LNCaP clone FGC (cell line): ENCODE measurements at regions not wholly inside any gene's neighbourhood (a gene's known extent, or its start where the extent isn't known, plus 50 kb on each side); places are given as distances from the start of the nearest gene placed in this dataset.

Experiments
- DNase-seq: peaks from one replicate; pipeline ENCODE4 v3.0.0-alpha.2; 2011; ENCODE audit warnings: low read depth
- H3K4me3 ChIP-seq: 2 replicates; pipeline ENCODE4 v1.5.1; 2011; ENCODE audit warnings: mild to moderate bottlenecking, low read depth, low read length, control low read depth
- TF ChIP-seq, protein P1 (sequence below): IDR thresholded peaks from 2 replicates; pipeline ENCODE4 v1.5.1; 2012; ENCODE audit warnings: mild to moderate bottlenecking; ENCODE audit not compliant: control insufficient read depth, insufficient read depth; ENCODE audit errors: extremely low read depth

DNA sequence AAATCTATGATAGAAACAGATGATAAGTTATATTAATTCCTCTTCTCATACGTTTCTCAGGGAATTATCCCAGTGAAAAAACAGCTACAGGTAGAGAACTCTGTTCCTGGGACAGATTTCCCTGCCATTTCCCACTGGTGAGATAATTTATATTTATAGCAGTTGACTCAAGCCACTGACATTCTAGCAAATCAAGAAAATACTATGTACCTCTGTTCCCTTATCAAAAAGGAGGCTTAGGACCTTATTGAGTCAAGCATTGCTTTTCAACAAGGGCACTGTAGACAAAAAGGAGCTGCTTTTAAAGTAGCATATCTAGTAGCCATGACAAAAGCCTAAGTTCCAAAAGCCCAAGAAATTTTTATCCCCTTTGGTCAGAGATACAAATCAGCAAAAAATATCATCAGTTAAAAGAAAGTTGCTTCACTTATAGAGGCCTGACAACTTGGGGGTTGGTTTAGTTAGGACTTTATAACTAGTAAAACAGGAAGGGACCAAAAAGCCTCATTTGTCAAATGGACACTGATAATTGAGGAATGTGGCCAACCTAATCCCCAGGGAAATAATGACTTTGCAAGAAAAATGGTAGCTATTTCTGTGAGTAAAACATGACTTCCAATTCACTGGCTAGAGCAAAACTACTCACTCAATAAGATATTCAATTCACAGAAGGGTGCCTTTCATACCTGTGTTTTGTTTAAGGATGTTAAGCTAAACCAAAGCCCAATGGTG is 652.5 kb downstream of the SLITRK1 start:
- no peak for DNase-seq

DNA sequence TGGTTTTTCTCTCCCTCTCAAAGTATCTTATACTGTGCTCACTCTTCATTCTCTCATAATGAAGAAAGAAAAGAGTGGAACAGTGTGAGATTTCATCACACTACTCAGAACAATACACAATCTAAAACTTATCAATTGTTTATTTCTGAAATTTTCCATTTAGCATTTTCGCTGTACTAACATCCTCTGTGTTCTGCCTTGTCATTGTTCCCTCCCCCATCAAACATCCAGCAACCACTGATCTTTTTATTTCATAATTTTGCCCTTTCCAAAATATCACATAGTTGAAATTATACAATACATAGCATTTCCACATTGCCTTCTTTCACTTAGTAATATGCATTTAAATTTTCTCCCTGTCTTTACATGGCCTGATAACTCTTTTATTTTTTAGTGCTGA is 658.7 kb downstream of the SLITRK1 start:
- DNase-seq, result no peak
- TF ChIP-seq, protein P1, sequence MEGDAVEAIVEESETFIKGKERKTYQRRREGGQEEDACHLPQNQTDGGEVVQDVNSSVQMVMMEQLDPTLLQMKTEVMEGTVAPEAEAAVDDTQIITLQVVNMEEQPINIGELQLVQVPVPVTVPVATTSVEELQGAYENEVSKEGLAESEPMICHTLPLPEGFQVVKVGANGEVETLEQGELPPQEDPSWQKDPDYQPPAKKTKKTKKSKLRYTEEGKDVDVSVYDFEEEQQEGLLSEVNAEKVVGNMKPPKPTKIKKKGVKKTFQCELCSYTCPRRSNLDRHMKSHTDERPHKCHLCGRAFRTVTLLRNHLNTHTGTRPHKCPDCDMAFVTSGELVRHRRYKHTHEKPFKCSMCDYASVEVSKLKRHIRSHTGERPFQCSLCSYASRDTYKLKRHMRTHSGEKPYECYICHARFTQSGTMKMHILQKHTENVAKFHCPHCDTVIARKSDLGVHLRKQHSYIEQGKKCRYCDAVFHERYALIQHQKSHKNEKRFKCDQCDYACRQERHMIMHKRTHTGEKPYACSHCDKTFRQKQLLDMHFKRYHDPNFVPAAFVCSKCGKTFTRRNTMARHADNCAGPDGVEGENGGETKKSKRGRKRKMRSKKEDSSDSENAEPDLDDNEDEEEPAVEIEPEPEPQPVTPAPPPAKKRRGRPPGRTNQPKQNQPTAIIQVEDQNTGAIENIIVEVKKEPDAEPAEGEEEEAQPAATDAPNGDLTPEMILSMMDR, result no peak
- H3K4me3 ChIP-seq, result no peak overlapping the region

More for the DNA sequence above, 652.5 kb downstream of the SLITRK1 start:
- TF ChIP-seq, protein P1, result no peak
- H3K4me3 ChIP-seq, result no peak overlapping the region

DNA sequence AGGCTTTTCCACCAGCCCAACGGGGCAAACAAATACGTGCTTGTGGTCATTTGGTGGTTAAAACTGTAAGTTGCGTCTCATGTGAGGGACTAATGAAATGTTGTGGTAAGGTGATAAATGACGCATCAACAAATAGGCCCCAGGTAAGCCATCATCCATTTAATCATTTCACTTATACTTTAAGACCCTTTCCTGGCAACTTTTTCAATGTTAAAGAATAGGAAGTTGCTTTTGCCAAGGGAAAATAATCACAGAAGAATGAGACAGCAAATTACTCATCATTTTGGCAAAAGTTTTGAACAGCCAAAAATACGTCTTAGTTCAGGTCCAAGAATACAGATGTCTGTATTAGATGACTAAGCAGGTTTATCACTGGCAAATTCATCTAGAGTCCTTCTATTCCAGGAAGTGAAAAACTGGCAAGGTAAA is 660.4 kb downstream of the SLITRK1 start:
- DNase-seq, result no peak
- TF ChIP-seq, protein P1, result no peak
- H3K4me3 ChIP-seq, result no peak overlapping the region

DNA sequence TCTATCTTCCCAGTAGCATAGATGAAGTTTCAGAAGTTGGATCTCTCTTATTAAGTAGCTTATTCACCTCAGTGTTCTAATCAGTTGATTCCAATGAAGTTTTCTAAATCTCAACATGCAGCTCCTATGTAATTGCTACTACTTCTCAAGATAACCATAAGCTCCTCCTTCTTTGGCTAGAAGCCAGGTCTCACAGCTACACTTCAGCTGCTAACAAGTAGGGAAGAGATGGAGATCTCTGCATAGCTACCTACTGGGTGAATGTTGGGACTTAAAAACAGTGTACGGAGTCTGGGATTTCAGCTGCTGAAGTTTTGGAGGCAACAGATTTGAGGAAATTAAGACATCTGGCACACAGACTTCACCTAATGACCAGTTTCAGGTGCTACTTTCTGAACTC is 661.0 kb downstream of the SLITRK1 start:
- no peak overlapping the region for H3K4me3 ChIP-seq
- DNase-seq, result no peak
- TF ChIP-seq, protein P1, result no peak

DNA sequence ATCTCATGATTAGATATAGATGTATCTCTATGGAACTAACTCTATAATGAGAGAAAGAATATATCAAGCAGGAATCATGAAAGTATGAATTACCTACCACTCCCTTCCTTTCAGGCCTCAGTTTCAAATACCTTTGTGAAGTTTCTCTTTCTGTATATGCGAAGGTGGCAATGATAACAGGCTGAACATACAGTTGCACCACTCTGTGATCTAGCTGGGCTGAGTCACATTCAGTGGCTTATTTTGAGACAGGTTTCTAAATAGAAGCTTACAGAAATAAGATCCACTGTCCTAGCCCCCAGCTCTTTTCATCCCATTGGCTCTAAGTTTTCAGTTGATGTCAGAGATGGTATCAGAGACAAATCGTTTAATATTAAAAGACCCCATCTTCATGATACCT is 662.0 kb downstream of the SLITRK1 start:
- TF ChIP-seq, protein P1, result no peak
- no peak for DNase-seq
- H3K4me3 ChIP-seq, result no peak overlapping the region

DNA sequence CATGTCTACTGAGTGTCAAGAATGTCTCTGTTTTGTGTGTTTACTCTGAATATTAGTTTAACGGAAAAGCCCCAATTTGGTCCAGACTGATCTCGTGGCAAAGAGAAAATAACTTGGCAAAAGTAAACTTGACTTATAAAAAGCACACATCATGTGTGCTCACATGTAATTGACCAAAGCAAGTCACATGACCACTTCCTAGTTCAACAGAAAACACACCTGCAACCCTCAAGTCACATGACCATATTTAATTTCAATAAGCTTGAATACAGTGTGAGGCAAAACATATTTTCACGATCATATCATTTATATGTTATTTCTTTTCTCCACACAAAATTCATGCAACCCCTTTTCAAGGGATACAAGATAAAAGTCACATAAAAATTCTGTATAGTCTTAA is 662.4 kb downstream of the SLITRK1 start:
- TF ChIP-seq, protein P1, result no peak
- H3K4me3 ChIP-seq, result no peak overlapping the region
- DNase-seq, result no peak
